ENCODE measurements at regions not wholly inside any gene's neighbourhood (a gene's known extent, or its start where the extent isn't known, plus 50 kb on each side); places are given as distances from the start of the nearest gene placed in this dataset.

DNA sequence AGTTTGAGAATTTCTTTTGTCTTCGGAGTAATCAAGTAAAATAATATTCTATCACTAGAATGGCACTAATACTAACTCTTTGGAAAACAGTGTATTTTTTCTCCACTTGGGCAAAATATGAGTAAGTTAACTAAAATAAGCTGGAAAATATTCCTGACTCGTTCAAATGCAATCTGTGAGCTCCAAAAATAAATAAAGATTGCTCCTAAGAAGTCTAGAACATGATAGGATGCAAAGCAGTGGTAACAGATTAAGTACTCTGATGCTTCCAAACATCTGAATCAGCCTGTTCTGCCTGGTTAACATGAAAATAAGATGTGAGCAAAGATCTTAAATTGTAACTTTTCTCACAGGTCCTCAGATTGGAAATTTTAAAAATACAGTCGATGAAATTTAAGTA lies 285.1 kb upstream of the ID4 start:
- Histone ChIP-seq H3K4me1 (no peaks in the 10 kb centered on the region), H3K9me3 (no peaks in the 10 kb centered on the region), H3K27me3 (no peaks in the 10 kb centered on the region), H3K9ac (ENCODE audit: low read depth in 2 of 2, low read length in 2 of 2) (no peak overlapping the region), H3K36me3 (no peaks in the 10 kb centered on the region), H3K27ac (no peak overlapping the region), H3K4me3 (no peak overlapping the region)
- TF ChIP-seq, protein P1, sequence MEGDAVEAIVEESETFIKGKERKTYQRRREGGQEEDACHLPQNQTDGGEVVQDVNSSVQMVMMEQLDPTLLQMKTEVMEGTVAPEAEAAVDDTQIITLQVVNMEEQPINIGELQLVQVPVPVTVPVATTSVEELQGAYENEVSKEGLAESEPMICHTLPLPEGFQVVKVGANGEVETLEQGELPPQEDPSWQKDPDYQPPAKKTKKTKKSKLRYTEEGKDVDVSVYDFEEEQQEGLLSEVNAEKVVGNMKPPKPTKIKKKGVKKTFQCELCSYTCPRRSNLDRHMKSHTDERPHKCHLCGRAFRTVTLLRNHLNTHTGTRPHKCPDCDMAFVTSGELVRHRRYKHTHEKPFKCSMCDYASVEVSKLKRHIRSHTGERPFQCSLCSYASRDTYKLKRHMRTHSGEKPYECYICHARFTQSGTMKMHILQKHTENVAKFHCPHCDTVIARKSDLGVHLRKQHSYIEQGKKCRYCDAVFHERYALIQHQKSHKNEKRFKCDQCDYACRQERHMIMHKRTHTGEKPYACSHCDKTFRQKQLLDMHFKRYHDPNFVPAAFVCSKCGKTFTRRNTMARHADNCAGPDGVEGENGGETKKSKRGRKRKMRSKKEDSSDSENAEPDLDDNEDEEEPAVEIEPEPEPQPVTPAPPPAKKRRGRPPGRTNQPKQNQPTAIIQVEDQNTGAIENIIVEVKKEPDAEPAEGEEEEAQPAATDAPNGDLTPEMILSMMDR (IDR thresholded peaks at IDR 0.05), result no peak
- intact Hi-C loops (cut with DNase I), result no loop called here
- DNase-seq, result no peak

DNA sequence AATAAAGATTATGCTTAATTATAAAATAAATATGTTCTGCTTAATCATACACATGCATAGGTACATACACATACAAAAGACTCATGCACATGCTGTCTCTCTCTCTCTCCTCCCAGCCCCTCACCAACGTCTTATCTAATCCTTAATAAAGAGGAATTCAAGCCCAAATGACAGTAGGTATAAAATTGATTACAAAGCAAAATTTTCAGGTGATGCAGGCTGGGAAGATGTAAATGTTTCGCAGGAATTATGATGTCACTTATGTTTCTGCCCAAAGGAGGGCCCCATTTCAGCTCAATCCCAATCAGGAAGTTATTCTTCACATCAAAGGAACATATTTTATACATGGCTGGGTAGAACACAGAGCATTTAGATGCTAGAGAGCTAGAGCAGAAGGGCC lies 284.6 kb upstream of the ID4 start:
- no peak overlapping the region for H3K4me3 ChIP-seq
- H3K4me1 ChIP-seq, result no peaks in the 10 kb centered on the region
- H3K27ac ChIP-seq, result no peak overlapping the region
- H3K9ac ChIP-seq (ENCODE audit: low read depth in 2 of 2, low read length in 2 of 2), result no peak overlapping the region
- intact Hi-C loops (cut with DNase I), result no loop called here
- no peak for DNase-seq
- TF ChIP-seq, protein P1 (IDR thresholded peaks at IDR 0.05), result no peak
- H3K9me3 ChIP-seq, result no peaks in the 10 kb centered on the region
- no peaks in the 10 kb centered on the region for H3K36me3 ChIP-seq
- H3K27me3 ChIP-seq, result no peaks in the 10 kb centered on the region

DNA sequence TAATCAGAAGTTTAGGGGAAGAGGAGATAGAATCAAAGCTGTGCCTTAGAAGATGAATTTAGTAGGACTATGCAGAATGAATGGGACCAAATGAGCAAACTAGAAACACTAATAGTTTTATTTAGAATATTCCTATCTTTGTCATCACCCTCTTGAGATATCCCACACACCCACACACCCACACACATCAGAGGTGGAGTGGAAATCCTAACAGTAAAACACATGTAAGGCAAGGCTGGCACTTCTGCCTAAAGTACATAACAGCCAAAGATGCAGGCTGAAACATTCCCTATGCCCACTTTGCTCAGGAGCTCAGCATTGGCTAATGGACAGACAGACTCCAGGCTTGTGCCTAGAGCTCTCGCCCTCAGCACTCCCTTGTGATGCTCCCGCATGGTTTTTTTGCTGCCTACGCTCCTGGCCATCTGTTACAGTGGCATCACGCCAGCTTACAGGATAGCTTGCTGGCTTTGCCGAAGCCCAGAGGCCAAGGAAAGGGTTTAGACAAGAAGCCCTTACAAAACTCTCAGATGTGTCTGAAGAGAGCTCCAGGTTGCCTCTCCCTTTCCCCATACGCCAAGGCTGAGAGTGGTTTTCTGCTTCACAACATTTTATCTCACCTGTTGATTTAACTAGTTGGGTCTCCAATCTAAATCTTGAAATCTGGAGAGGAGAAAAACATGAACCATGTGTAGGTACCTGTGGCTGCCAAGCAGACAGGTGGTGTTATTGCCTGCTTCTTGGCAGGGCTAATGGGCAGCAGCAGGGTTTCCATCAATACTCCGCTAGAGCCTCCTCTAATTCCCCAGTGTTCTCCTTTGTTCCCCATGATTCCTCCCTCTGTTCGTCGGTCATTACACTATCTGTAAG lies 282.6 kb upstream of the ID4 start:
- H3K27ac ChIP-seq, result no peak overlapping the region
- no peaks in the 10 kb centered on the region for H3K9me3 ChIP-seq
- no peaks in the 10 kb centered on the region for H3K27me3 ChIP-seq
- no peak for DNase-seq
- no peaks in the 10 kb centered on the region for H3K36me3 ChIP-seq
- TF ChIP-seq, protein P1 (IDR thresholded peaks at IDR 0.05), result no peak
- H3K4me3 ChIP-seq, result no peak overlapping the region
- intact Hi-C loops (cut with DNase I), result no loop called here
- no peak overlapping the region for H3K9ac ChIP-seq (ENCODE audit: low read depth in 2 of 2, low read length in 2 of 2)
- no peaks in the 10 kb centered on the region for H3K4me1 ChIP-seq

DNA sequence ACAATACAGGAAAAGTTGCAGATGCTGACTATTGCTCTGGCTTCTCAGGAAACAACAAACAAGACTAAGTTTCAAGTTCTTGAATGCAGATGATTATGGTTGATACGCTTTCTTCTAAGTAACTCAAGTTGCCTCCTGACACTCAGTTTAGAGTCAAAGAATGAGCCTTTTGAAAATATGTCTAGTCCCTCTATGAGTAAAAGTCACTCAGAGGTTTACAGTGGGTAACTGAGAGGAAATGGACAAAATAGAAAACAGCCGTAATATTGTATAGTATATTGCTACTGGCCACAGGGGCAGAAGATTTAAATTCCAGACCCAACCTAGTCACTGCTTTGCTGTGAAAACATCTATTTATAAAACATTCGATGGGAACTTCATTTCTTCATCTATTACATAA lies 280.0 kb upstream of the ID4 start:
- intact Hi-C loops (cut with DNase I), result no loop called here
- no peak overlapping the region for H3K4me3 ChIP-seq
- H3K9ac ChIP-seq (ENCODE audit: low read depth in 2 of 2, low read length in 2 of 2), result no peak overlapping the region
- H3K9me3 ChIP-seq, result no peaks in the 10 kb centered on the region
- no peak overlapping the region for H3K27ac ChIP-seq
- no peaks in the 10 kb centered on the region for H3K36me3 ChIP-seq
- no peaks in the 10 kb centered on the region for H3K27me3 ChIP-seq
- TF ChIP-seq, protein P1 (IDR thresholded peaks at IDR 0.05), result no peak
- no peaks in the 10 kb centered on the region for H3K4me1 ChIP-seq
- DNase-seq, result no peak

- intact Hi-C loops (cut with DNase I), result no loop called here
- no peaks in the 10 kb centered on the region for H3K9me3 ChIP-seq
- no peak overlapping the region for H3K27ac ChIP-seq
- H3K4me1 ChIP-seq, result no peaks in the 10 kb centered on the region
- TF ChIP-seq, protein P1 (IDR thresholded peaks at IDR 0.05), result no peak
- H3K36me3 ChIP-seq, result no peaks in the 10 kb centered on the region
- no peak for DNase-seq
- H3K9ac ChIP-seq (ENCODE audit: low read depth in 2 of 2, low read length in 2 of 2), result no peak overlapping the region
- no peaks in the 10 kb centered on the region for H3K27me3 ChIP-seq
- no peak overlapping the region for H3K4me3 ChIP-seq
These were observed 279.0 kb upstream of the ID4 start for GRCh38 chr6:19558201-19558600.
